Muscle of leg (tissue), 3 donors: ENCODE measurements at regions not wholly inside any gene's neighbourhood (a gene's known extent, or its start where the extent isn't known, plus 50 kb on each side); places are given as distances from the start of the nearest gene placed in this dataset.

Source experiments
- DNase-seq: peaks from one replicate; pipeline ENCODE4 v3.0.0; 2013
- H3K27ac ChIP-seq: one replicate; pipeline ENCODE4 v1.5.1; 2013; ENCODE audit warnings: mild to moderate bottlenecking, low read length, control low read depth
- H3K27me3 ChIP-seq: one replicate; pipeline ENCODE4 v1.6.1; 2013; ENCODE audit warnings: low read length; ENCODE audit not compliant: control insufficient read depth, insufficient read depth
- H3K36me3 ChIP-seq: one replicate; pipeline ENCODE4 v1.6.1; 2013; ENCODE audit warnings: low read length; ENCODE audit not compliant: control insufficient read depth, insufficient read depth
- H3K4me1 ChIP-seq: one replicate; pipeline ENCODE4 v1.6.1; 2013; ENCODE audit warnings: low read length; ENCODE audit not compliant: control insufficient read depth, insufficient read depth
- H3K4me3 ChIP-seq: one replicate; pipeline ENCODE4 v1.5.1; 2013; ENCODE audit warnings: low read length, control low read depth
- H3K9me3 ChIP-seq: replicated peaks from 2 replicates; pipeline ENCODE4 v1.6.1; 2013; ENCODE audit warnings: low read depth, low read length; ENCODE audit not compliant: control insufficient read depth
- WGBS: methylation state at CpG from one replicate; pipeline ENCODE4 v1.1.5; 2013; ENCODE audit warnings: missing lambda C conversion rate; ENCODE audit not compliant: insufficient coverage; 5-methylcytosine and 5-hydroxymethylcytosine counted together

DNA sequence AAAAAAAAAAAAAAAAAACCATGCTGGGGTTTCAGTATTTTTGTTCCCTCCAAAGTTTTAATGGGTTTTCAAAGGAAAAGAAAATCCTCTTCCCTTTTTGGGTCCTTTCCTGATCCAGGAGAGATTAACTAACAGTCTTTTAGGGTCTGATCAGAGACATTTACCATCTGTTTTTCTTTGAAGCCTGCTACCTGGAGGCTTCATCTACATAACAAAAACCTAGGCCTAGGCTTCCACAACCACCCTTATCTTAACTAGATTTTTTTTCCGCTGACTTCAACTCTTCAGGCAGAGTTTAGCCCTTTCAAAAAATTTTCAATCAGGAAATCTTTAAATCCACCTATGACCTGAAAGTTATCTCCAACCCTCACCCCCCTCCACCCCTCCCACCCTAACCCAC lies 154.7 kb downstream of the MBD2 start:
- no peaks in the 10 kb centered on the region for H3K4me1 ChIP-seq
- H3K27me3 ChIP-seq = no peaks in the 10 kb centered on the region
- no peaks in the 10 kb centered on the region for H3K36me3 ChIP-seq
- WGBS = 76% methylated on average over 1 of the region's 1 CpG
- no peak for DNase-seq
- H3K4me3 ChIP-seq = no peak overlapping the region
- H3K9me3 ChIP-seq = no peaks in the 10 kb centered on the region
- H3K27ac ChIP-seq = no peak overlapping the region

DNA sequence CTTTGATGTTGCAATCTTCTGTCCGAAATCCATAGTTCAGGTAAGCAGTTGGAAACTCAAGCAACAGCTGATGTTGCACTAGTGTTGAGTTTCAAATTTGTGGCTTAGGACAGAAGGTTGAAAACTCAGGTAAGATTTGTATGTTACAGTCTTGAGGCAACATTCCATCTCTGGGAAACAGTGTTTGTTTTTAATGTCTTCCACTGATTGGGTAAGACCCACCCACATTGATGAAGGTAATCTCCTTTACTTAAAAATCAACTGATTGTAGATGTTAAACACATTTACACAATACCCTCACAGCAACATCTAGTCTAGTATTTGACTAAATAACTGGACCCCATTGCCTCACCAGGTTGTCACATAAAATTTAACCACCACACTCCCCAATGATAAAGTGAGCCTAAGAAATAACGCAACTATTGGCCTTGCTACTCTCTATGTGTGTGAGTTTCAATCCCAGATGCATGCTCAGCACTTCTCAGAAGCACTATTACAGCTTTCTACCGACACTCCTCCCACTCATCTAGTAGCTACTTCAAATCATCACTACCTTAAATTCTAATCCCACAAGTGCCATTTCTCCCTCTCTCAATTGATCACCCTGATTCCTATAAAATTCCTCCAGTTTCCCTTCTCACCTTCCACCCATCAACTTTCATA lies 164.0 kb downstream of the MBD2 start:
- 60% methylated on average over 3 of the region's 3 CpGs for WGBS
- H3K4me3 ChIP-seq = no peak overlapping the region
- H3K4me1 ChIP-seq = no peaks in the 10 kb centered on the region
- no peaks in the 10 kb centered on the region for H3K36me3 ChIP-seq
- no peak overlapping the region for H3K27ac ChIP-seq
- H3K27me3 ChIP-seq = no peaks in the 10 kb centered on the region
- no peak for DNase-seq
- peaks cover 2% of the 10 kb centered on the region for H3K9me3 ChIP-seq

DNA sequence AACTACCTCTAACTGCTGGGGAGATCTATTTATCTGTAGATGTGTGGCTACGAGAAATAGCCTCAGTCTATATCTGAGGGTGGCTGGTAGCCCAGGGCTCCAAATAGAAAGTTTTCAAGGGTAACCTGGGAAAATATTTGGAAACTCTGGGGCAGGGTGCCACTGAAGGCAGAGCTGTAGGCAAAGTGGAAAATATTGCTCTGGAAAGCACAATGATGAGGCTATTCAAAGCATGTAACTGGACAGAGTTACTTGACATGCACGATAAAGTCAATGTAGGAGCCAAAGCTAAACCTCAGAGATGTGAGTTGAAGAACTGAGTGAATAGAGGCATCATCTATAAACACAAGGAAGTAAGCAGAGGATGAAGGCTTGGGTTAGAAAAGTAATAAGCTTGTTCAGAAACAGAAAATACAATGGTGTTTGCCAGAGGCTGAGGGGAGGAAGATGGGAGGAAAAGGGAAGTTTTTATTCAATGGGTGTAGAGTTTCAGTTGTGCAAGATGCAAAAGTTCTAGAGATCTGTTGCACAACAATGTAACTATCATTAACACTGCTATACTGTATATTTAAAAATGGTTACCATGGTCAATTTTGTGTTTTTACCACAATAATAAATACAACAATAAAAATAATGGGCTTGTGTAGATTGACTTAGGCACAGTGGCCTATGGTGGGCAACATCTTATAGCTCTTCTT lies 171.6 kb downstream of the MBD2 start:
- Histone ChIP-seq H3K27me3 (no peaks in the 10 kb centered on the region), H3K9me3 (no peaks in the 10 kb centered on the region), H3K4me1 (no peaks in the 10 kb centered on the region), H3K4me3 (no peak overlapping the region), H3K36me3 (no peaks in the 10 kb centered on the region), H3K27ac (no peak overlapping the region)
- no peak for DNase-seq
- 90% methylated on average over 2 of the region's 2 CpGs for WGBS

- Histone ChIP-seq H3K4me1 (no peaks in the 10 kb centered on the region), H3K27me3 (no peaks in the 10 kb centered on the region), H3K36me3 (no peaks in the 10 kb centered on the region), H3K9me3 (no peaks in the 10 kb centered on the region), H3K4me3 (no peak overlapping the region), H3K27ac (no peak overlapping the region)
- no peak for DNase-seq
These were observed 172.2 kb downstream of the MBD2 start for GRCh38 chr18:54052259-54052658.

DNA sequence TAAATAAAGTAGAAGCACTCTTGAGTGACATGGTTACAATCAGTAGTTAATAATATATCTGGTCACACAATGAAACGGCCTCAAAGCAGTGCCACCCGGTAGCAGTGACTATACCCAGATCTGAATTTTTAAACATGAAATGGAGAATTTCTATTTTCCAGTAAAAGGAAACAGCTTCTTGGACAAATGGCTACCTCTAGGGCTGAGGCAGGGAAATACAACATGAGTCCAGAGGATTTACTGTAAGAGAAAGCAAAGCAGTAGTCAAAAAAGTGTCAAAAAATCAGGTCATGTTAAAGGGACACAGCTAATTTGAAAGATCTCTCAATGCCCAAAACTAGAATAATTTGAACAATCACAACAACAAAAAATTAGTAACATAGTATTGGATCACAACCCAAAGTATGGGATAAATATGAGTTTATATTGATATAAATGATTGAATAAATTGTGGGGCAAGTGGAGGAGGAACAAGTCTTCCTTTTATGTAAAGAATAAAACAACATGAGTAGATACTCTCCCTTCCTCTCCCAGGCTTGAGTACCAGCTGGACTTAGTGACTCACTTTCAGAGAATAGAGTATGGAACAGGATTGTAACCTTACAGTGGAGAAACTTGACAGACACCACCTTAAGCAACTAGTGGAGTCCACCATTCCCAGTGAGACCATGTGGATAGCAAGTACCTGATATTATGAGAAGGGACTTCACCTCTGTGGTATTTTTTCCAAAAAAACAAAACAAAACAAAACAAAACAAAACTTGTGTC lies 180.8 kb downstream of the MBD2 start:
- no peak for DNase-seq
- no peaks in the 10 kb centered on the region for H3K36me3 ChIP-seq
- H3K27ac ChIP-seq = no peak overlapping the region
- no peaks in the 10 kb centered on the region for H3K4me1 ChIP-seq
- H3K9me3 ChIP-seq = no peaks in the 10 kb centered on the region
- WGBS = no CpG with 5 or more reads among the region's 2 CpGs
- H3K4me3 ChIP-seq = no peak overlapping the region
- no peaks in the 10 kb centered on the region for H3K27me3 ChIP-seq

DNA sequence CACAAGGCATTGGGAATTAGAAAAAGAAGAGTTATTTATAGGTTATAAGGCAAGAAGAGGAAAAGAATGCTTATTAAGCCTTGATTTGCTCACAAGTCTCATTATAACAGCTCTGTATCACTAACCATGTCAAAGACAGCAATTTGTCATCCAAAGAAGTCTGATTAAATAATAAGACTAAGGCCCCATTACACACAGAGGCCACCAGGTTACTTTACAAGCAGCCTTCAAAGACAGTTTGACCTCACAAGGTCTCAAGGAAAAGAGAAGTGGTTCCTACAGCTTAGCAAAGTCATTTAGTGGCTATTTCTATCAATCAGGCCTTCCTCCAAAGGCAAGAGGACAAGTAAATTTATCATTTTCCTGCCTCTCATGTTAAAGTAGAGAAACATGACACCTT lies 188.5 kb downstream of the MBD2 start:
- no peaks in the 10 kb centered on the region for H3K36me3 ChIP-seq
- DNase-seq = no peak
- H3K4me3 ChIP-seq = no peak overlapping the region
- H3K27me3 ChIP-seq = no peaks in the 10 kb centered on the region
- H3K27ac ChIP-seq = no peak overlapping the region
- H3K4me1 ChIP-seq = no peaks in the 10 kb centered on the region
- H3K9me3 ChIP-seq = no peaks in the 10 kb centered on the region

- H3K36me3 ChIP-seq = no peaks in the 10 kb centered on the region
- no peak overlapping the region for H3K4me3 ChIP-seq
- H3K27ac ChIP-seq = no peak overlapping the region
- H3K27me3 ChIP-seq = no peaks in the 10 kb centered on the region
- DNase-seq = no peak
- no peaks in the 10 kb centered on the region for H3K4me1 ChIP-seq
- H3K9me3 ChIP-seq = no peaks in the 10 kb centered on the region
- WGBS = 81% methylated on average over 3 of the region's 3 CpGs
These were observed 191.4 kb downstream of the MBD2 start for GRCh38 chr18:54033052-54033451.

DNA sequence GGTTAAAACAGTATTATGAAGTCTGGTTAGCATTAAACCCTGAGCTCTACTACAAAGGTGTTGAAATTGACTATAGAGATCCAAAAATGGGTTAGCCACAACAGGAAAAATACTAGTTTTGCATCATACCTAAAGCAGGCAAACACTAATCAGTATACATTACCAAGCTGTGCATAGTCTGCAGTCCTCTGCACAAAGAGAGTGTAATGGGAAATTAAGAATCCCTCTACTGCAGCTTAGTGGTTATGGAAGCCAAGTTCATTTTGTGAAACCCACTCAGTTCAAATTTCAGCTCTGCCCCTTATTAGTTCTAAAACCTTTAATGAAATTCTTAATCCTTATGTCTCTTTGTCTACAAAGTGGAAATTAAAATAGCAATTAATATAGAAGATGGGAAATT lies 192.1 kb downstream of the MBD2 start:
- Histone ChIP-seq H3K9me3 (no peaks in the 10 kb centered on the region), H3K27ac (no peak overlapping the region), H3K27me3 (no peaks in the 10 kb centered on the region), H3K36me3 (no peaks in the 10 kb centered on the region), H3K4me1 (no peaks in the 10 kb centered on the region), H3K4me3 (no peak overlapping the region)
- DNase-seq = no peak

GRCh38 chr18:54031243-54031642 lies 193.2 kb downstream of the MBD2 start:
- no peak overlapping the region for H3K4me3 ChIP-seq
- H3K27ac ChIP-seq = no peak overlapping the region
- no peaks in the 10 kb centered on the region for H3K4me1 ChIP-seq
- H3K9me3 ChIP-seq = no peaks in the 10 kb centered on the region
- DNase-seq = no peak
- no peaks in the 10 kb centered on the region for H3K27me3 ChIP-seq
- H3K36me3 ChIP-seq = no peaks in the 10 kb centered on the region

GRCh38 chr18:54030434-54030833 lies 194.0 kb downstream of the MBD2 start:
- no peaks in the 10 kb centered on the region for H3K36me3 ChIP-seq
- WGBS = 80% methylated on average over 1 of the region's 2 CpGs
- no peak overlapping the region for H3K4me3 ChIP-seq
- H3K4me1 ChIP-seq = no peaks in the 10 kb centered on the region
- no peak for DNase-seq
- H3K27me3 ChIP-seq = no peaks in the 10 kb centered on the region
- no peak overlapping the region for H3K27ac ChIP-seq
- no peaks in the 10 kb centered on the region for H3K9me3 ChIP-seq
